Transverse colon (tissue), 4 donors: ENCODE measurements at regions not wholly inside any gene's neighbourhood (a gene's known extent, or its start where the extent isn't known, plus 50 kb on each side); places are given as distances from the start of the nearest gene placed in this dataset.

Experiments used
- DNase-seq: peaks from one replicate; pipeline ENCODE4 v3.0.0-alpha.2; 2019
- H3K27ac ChIP-seq, 4 donors: fragments of 200-600 bp; sonication (generic); 2 replicates each; pipeline ENCODE4 v1.5.1; 2016 to 2018; ENCODE audit warnings: inconsistent platforms in 4 of 4
- H3K27me3 ChIP-seq: fragments of 200-600 bp; sonication (generic); 2 replicates; pipeline ENCODE4 v1.5.1; 2017; ENCODE audit warnings: inconsistent platforms
- H3K36me3 ChIP-seq, 4 donors: fragments of 200-600 bp; sonication (generic); 2 replicates each; pipeline ENCODE4 v1.5.1; 2017 to 2019; ENCODE audit warnings: inconsistent platforms in 4 of 4
- H3K4me1 ChIP-seq, 4 donors: fragments of 200-600 bp; sonication (generic); 2 replicates each; pipeline ENCODE4 v1.5.1; 2017 to 2020; ENCODE audit warnings: inconsistent platforms in 4 of 4
- H3K4me3 ChIP-seq, 4 donors: fragments of 200-600 bp; sonication (generic); 1 replicate in 1 of 4; 2 replicates in 3 of 4; pipeline versions ENCODE4 v1.5.1 to v1.6.1; 2017 to 2019; ENCODE audit warnings: inconsistent platforms in 4 of 4
- H3K9me3 ChIP-seq, 2 donors: fragments of 200-600 bp; sonication (generic); 2 replicates each; pipeline ENCODE4 v1.5.1; 2017 to 2019; ENCODE audit warnings: inconsistent platforms in 2 of 2
- CTCF ChIP-seq, 5 experiments: fragments of 200-600 bp in 3 of 5; fragments of 450-650 bp in 2 of 5; sonication (generic) in 3 of 5; IDR thresholded peaks; 1 replicate in 2 of 5; 2 replicates in 3 of 5; pipeline ENCODE4 v1.5.1; 2016 to 2017; ENCODE audit warnings: antibody characterized with exemption in 5 of 5, inconsistent platforms in 3 of 5, mild to moderate bottlenecking in 2 of 5, moderate library complexity in 1 of 5
- EP300 ChIP-seq: sonication (generic); formaldehyde crosslinking; IDR thresholded peaks from one replicate; pipeline ENCODE4 v1.6.1; 2017; ENCODE audit warnings: antibody characterized with exemption, low read depth
- POLR2A ChIP-seq: fragments of 450-650 bp; IDR thresholded peaks from one replicate; pipeline ENCODE4 v1.6.1; 2016; ENCODE audit warnings: antibody characterized with exemption, mild to moderate bottlenecking, moderate library complexity
- POLR2AphosphoS5 ChIP-seq, 3 donors: sonication (generic); formaldehyde crosslinking; IDR thresholded peaks; one replicate each; pipeline ENCODE4 v1.6.1; 2016; ENCODE audit warnings: antibody characterized with exemption in 3 of 3
- WGBS, 2 donors: methylation state at CpG; one replicate each; pipeline ENCODE4 v1.1.5; 2018; ENCODE audit warnings: low coverage in 1 of 2; 5-methylcytosine and 5-hydroxymethylcytosine counted together
- in situ Hi-C, 4 donors: fragments of 200-750 bp; cut with MboI; loops; one replicate each; pipeline versions ENCODE4 v1.15.0 to v1.15.1; 2017; ENCODE audit warnings: low sequenced_read_pairs in 3 of 4, low pct_ligation_motif_present in 1 of 4, low pct_unique_long_range_greater_than_20kb in 1 of 4
- intact Hi-C: fragments of 100-400 bp; cut with DNase I; formaldehyde crosslinking; loops from one replicate; pipeline ENCODE4 v1.15.1; 2023; ENCODE audit warnings: low total_unique reads

- no peak for DNase-seq
- H3K9me3 ChIP-seq, result no peaks in the 10 kb centered on the region
- no peak overlapping the region for H3K4me3 ChIP-seq
- no peaks in the 10 kb centered on the region for H3K36me3 ChIP-seq
- intact Hi-C loops, result no loop called here
- no peaks in the 10 kb centered on the region for H3K27me3 ChIP-seq
- no peak for TF ChIP-seq CTCF (IDR thresholded peaks at IDR 0.05)
- no peak for TF ChIP-seq POLR2A
- no peak for TF ChIP-seq EP300
- TF ChIP-seq POLR2AphosphoS5 (IDR thresholded peaks at IDR 0.05), result no peak
- H3K4me1 ChIP-seq, result no peaks in the 10 kb centered on the region
- in situ Hi-C loops, result no loop called here
- 89% methylated on average over 1 of the region's 1 CpG; no CpG with 5 or more reads in 1 of the 2 donors for WGBS, 2 donors
- no peak overlapping the region for H3K27ac ChIP-seq
These were observed 525.6 kb upstream of the SEMA6A start for GRCh38 chr5:117100176-117100575.

GRCh38 chr5:117098094-117098493, 523.5 kb upstream of the SEMA6A start:
- DNase-seq, result no peak
- no peaks in the 10 kb centered on the region for H3K4me1 ChIP-seq
- TF ChIP-seq POLR2A (no peak), EP300 (no peak), POLR2AphosphoS5 (IDR thresholded peaks at IDR 0.05) (no peak), CTCF (IDR thresholded peaks at IDR 0.05) (no peak)
- no peaks in the 10 kb centered on the region for H3K27me3 ChIP-seq
- no peaks in the 10 kb centered on the region for H3K9me3 ChIP-seq
- H3K36me3 ChIP-seq, result no peaks in the 10 kb centered on the region
- intact Hi-C loops, result no loop called here
- H3K4me3 ChIP-seq, result no peak overlapping the region
- 83 to 85% methylated on average over 3 of the region's 3 CpGs for WGBS, 2 donors
- H3K27ac ChIP-seq, result no peak overlapping the region
- in situ Hi-C loops, result no loop called here

GRCh38 chr5:117095346-117096332, 521.0 kb upstream of the SEMA6A start:
- Histone ChIP-seq H3K27ac (no peak overlapping the region), H3K9me3 (no peaks in the 10 kb centered on the region), H3K36me3 (no peaks in the 10 kb centered on the region), H3K4me1 (no peaks in the 10 kb centered on the region), H3K27me3 (no peaks in the 10 kb centered on the region), H3K4me3 (no peak overlapping the region)
- DNase-seq, result no peak
- intact Hi-C loops, result no loop called here
- no peak for TF ChIP-seq EP300
- in situ Hi-C loops, result no loop called here
- 66 to 70% methylated on average over 10 of the region's 10 CpGs for WGBS, 2 donors

- no peaks in the 10 kb centered on the region for H3K27me3 ChIP-seq
- in situ Hi-C loops, result no loop called here
- no peak overlapping the region for H3K4me3 ChIP-seq
- intact Hi-C loops, result no loop called here
- 91 to 93% methylated on average over 3 to 16 of the region's 17 CpGs for WGBS, 2 donors
- H3K36me3 ChIP-seq, result no peaks in the 10 kb centered on the region
- no peak for DNase-seq
- no peak overlapping the region for H3K27ac ChIP-seq
- H3K4me1 ChIP-seq, result no peaks in the 10 kb centered on the region
- H3K9me3 ChIP-seq, result no peaks in the 10 kb centered on the region
- no peak for TF ChIP-seq POLR2AphosphoS5 (IDR thresholded peaks at IDR 0.05)
- TF ChIP-seq EP300, result no peak
- no peak for TF ChIP-seq POLR2A
- no peak for TF ChIP-seq CTCF (IDR thresholded peaks at IDR 0.05)
These were observed 519.6 kb upstream of the SEMA6A start for GRCh38 chr5:117094114-117094815.
